ENCODE measurements at regions not wholly inside any gene's neighbourhood (a gene's known extent, or its start where the extent isn't known, plus 50 kb on each side); places are given as distances from the start of the nearest gene placed in this dataset.
"Not testable (repeated sequence)": the region's sequence is repeated elsewhere in the genome, so short reads cannot be mapped to it uniquely, and the experiment has no call there.

GRCh38 chr16:47872225-47872624, 283.6 kb downstream of the ABCC12 start:
- no peak overlapping the region for H3K4me3 ChIP-seq (ENCODE audit: low read depth, low read length)
- no peak for DNase-seq (ENCODE audit: low read depth)
- TF ChIP-seq CTCF (IDR thresholded peaks at IDR 0.05; ENCODE audit: control insufficient read depth, extremely low read depth, insufficient read depth), result no peak

GRCh38 chr16:47866423-47866822, 289.4 kb downstream of the ABCC12 start:
- DNase-seq (ENCODE audit: low read depth), result no peak
- H3K4me3 ChIP-seq (ENCODE audit: low read depth, low read length), result no peak overlapping the region
- no peak for TF ChIP-seq CTCF (IDR thresholded peaks at IDR 0.05; ENCODE audit: control insufficient read depth, extremely low read depth, insufficient read depth)

- TF ChIP-seq CTCF (IDR thresholded peaks at IDR 0.05; ENCODE audit: control insufficient read depth, extremely low read depth, insufficient read depth), result no peak
- no peak for DNase-seq (ENCODE audit: low read depth)
- no peak overlapping the region for H3K4me3 ChIP-seq (ENCODE audit: low read depth, low read length)
Measured at GRCh38 chr16:47865337-47865855, 290.4 kb downstream of the ABCC12 start.

GRCh38 chr16:47864262-47864661, 291.5 kb downstream of the ABCC12 start:
- DNase-seq (ENCODE audit: low read depth), result not testable (repeated sequence)

GRCh38 chr16:47861999-47862398, 293.8 kb downstream of the ABCC12 start:
- TF ChIP-seq CTCF (IDR thresholded peaks at IDR 0.05; ENCODE audit: control insufficient read depth, extremely low read depth, insufficient read depth), result no peak
- no peak for DNase-seq (ENCODE audit: low read depth)
- no peak overlapping the region for H3K4me3 ChIP-seq (ENCODE audit: low read depth, low read length)

More at GRCh38 chr16:47864262-47864661, 291.5 kb downstream of the ABCC12 start:
- H3K4me3 ChIP-seq (ENCODE audit: low read depth, low read length), result not testable (repeated sequence)

GRCh38 chr16:47858333-47858982, 297.3 kb downstream of the ABCC12 start:
- no peak for DNase-seq (ENCODE audit: low read depth)
- H3K4me3 ChIP-seq (ENCODE audit: low read depth, low read length), result no peak overlapping the region
- TF ChIP-seq CTCF (IDR thresholded peaks at IDR 0.05; ENCODE audit: control insufficient read depth, extremely low read depth, insufficient read depth), result no peak

- no peak for DNase-seq (ENCODE audit: low read depth)
- H3K4me3 ChIP-seq (ENCODE audit: low read depth, low read length), result no peak overlapping the region
- no peak for TF ChIP-seq CTCF (IDR thresholded peaks at IDR 0.05; ENCODE audit: control insufficient read depth, extremely low read depth, insufficient read depth)
Measured at GRCh38 chr16:47855431-47855830, 300.4 kb downstream of the ABCC12 start.

All from LNCaP clone FGC (cell line).